ENCODE measurements at regions not wholly inside any gene's neighbourhood (a gene's known extent, or its start where the extent isn't known, plus 50 kb on each side); places are given as distances from the start of the nearest gene placed in this dataset.

GRCh38 chr2:64380853-64381527, 73.0 kb upstream of the LGALSL start:
- DNase-seq = no peak

- DNase-seq = no peak
These were observed 70.9 kb upstream of the LGALSL start for GRCh38 chr2:64383016-64383591.

GRCh38 chr2:64383881-64384280, 70.1 kb upstream of the LGALSL start:
- DNase-seq = no peak

DNA sequence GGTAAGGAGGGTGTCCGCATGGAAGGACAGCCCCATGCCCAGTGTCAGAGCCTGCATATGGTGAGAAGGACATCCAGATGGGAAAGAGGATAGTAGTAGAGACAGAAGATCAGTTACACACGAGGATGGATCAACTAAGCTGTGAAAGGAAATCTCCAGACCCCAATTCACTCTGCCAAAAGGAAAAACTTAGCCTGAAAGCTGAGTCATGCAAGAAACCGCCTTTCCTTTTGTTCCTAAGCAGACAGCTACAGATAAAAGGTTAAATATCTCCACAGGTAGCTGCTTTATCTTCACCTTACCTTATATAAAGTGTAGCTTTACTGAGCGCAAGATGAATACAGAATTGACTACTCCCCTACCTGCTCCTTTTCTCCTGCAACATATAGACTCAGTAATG, 67.3 kb upstream of the LGALSL start:
- DNase-seq = no peak

DNA sequence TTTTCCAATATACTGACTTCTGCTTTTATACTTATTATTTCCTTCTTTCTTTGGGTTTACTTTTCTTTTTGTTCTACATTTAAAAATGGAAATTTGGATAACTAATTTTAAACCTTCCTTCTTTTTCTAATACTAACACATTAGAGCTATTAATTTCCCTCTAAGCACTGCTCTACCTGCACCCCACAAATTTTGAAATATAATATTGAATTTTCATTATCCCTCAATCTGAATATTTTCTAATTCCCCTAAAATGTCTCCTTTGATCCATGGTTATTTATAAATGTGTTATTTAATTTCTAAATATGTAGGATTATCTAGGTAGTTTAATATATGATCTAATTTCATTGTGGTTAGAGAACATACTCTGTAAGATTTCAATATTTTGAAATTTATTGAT, 63.4 kb upstream of the LGALSL start:
- DNase-seq = no peak

- no peak for DNase-seq
These were observed 62.5 kb upstream of the LGALSL start for GRCh38 chr2:64391424-64391823.

DNA sequence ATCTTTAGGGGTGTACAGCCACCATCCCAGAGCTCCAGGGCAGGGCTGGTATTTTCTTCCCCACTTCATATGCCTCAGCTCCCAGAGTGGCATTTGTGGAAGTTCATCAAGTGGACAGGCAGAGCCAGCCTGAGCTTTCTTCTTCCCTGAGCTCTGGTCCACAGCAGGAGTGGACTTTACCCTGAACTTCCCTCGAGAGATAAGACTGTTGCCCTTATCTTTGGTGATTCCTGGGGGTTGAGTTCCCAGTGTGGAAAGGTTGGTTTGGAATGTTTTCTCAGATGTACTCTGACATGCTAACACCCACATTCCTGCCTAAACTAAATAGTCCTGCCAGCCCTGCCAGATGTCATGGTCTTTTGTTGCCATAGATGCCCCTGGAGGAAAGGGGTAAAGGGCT, 62.0 kb upstream of the LGALSL start:
- no peak for DNase-seq

DNA sequence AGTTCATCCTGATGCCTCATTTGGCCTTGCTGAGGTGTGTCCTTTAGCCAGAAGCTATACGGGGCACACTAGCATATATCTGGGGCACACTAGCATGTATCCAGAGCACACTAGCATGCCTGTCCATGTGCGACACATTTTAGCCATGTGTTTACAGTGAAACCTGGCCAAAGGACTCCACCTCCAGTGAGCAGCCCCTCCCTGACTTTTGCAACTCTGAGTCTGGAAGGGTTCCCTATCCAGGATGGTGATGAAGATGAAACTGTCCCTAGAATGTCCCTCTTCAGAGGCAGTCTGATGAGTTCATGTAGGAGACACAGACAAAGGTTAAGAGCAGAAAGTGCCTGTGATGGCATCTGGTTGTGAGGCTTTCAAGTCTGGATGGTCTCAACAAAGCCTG, 61.4 kb upstream of the LGALSL start:
- no peak for DNase-seq

DNA sequence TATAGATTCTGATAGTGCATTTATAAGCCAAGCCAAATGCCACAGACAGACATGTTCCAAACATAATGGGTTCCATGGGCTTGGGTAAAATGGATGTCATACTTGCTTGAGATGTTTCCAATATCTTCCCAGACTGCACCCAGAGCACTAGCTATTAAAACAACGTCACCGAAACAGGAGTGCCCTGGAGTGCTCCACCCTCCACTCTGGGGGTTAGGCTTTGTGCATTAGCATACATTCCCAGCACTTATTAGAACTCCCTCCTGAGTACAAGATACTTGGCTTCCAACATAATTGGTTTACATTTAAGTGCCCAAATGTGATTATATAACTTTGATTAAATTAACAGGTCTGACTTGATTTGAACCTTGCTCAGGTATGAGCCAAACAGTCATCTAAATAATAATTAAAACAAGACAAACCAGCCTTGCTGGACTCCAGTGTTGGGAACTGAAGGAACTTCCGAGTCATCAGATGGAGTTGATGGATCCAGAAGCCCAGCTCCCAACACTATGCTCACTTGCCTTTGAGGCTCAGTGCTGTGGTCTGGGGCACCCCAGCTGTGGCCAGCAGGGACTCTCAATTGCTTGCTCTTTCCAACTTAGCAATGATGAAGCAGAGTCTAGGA, 60.5 kb upstream of the LGALSL start:
- no peak for DNase-seq

DNA sequence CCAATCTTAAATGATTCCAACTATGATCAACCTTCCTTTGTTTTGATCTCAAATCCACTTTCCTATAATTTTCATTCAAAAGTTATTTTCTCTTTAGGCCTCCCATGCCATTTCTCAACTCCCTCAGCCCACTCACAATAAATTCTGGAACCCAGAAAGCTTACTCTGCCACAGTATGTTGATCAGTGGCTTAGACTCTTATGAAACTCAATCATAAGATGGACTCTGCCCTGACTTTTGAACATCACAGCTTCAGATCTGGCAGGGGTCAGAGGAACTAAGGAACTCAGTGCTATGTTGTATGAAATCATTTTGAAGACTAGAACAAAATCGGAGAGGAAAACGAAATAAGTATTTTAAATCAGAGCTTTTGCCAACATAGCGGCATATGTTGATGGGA, 59.8 kb upstream of the LGALSL start:
- DNase-seq = no peak

DNA sequence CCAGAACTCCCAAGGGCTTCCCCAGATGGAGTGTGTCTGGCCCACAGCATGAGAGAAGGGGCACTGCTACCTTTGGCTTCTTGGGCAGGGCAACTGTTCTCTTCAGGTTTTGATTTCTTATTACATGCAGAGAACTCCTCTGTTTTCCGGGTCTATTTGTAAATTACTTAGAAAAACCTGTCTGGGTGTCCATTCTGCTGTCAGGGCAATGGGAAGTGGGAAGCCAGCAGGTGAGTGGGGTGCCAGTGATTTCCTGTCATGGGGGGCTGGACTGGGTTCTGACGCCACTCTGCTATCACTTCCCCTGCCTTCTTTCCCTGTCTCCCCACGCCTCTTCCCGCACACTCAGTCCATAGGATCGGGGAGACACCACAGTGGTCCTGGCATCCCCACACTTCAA, 58.0 kb upstream of the LGALSL start:
- DNase-seq = no peak

- DNase-seq = no peak
These were observed 57.4 kb upstream of the LGALSL start for GRCh38 chr2:64396551-64396950.

GRCh38 chr2:64398516-64399129, 55.3 kb upstream of the LGALSL start:
- DNase-seq = no peak

GRCh38 chr2:64399521-64399920, 54.4 kb upstream of the LGALSL start:
- no peak for DNase-seq

DNA sequence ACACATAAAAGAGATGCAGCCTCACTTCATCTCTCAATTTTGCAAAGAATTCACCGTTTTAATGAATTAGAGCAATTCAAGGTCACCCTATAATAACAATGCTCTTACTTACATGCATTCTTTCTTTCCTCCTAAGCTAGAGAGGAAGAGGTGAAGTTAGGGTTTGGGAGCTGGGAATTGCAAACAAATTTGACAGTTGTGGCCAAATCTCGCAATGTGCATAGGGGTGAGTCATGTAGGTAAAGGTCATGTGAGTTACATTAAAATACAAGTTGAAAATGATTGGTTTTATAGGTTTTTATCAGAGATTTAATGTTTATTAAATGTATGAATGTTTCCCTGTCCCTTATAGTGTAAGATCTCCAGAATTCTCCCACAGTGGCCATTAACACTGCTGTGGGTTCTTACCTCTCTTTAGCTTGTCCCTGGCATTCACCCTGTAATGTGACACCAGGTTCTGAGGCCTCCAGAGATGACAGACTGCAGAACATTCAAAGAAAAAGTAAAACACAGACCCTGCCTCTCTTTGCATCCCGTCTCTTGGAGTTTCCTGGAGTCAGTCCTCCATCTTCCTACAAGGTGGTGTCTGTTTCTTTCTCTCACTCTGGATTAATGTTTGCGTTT, 53.7 kb upstream of the LGALSL start:
- no peak for DNase-seq

DNA sequence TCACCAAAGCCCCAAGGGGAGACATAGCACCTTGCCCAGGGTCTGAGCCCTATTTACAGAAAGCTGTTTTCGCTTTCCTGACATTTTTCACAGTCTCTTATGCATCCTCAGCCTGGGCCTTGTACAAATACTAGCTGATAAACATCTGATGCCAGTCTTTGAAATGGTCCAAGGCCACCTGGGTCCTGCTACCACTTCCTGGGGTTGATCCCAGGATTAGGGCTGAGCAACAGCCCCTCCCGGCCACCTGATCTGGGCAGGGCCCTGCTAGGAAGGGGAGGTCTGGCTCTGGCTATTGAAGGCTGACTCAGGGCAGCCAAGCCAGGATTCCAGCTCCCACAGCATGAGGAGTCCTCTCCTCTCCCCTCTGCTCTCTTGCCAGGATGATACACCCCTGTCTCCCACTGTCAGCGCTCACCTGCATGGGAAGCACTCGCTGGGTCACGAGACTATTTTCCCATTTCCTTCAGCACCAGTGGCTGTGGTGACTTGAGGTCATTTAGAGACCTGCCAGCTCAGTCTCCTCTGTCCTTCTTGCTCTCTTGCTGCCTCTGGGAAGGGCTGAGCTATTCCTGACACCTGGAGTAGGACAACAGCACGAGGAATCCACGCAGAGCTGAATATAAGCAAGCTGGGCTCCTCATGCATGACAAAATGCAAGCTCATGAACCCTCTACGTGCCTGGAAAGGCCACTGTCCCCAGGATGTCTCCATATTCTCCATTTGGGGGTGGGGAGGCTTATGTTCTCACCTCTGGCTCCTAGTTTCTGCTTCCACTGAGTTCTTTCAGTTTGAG, 53.0 kb upstream of the LGALSL start:
- DNase-seq = no peak

GRCh38 chr2:64401529-64401880, 52.5 kb upstream of the LGALSL start:
- DNase-seq = no peak

DNA sequence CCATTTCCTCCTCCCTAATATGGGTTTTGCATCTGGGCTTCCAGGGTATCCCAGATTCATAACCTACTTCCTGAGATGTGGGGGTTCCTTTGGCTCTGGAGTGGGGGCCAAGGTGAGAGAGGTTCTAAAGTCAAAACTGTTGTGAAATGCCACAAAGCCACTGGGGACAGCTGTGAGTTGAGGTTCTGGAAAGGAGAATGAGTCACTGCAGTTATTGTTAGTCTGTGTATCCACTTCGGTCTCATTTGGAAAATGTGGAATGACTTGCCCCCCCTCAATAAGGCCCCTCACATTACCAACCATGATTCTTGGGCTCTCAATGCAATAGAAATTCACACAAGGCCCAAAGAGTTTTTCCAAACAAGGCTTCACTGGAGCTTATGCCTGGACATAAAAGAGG, 51.1 kb upstream of the LGALSL start:
- DNase-seq = no peak

DNA sequence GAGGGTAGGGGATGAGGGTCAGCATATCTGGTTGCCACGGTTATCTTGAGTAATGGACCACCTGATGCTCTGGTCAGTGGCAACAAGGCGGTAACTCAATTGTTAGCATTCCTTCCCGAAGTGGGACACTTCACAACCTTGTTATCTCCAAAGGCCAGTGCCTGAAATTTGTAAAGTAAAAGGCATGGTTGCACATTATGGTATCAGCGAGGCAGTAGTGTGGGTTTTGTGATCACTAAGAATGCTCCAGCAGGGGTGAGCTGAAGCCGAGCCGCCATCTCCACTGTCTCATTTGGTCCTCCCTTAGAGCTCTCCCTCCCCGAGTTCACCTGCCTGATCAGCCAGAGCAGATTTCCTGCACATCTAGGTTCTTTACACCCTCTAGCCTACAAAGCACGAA, 50.5 kb upstream of the LGALSL start:
- no peak for DNase-seq

GRCh38 chr2:64404002-64404731, 49.8 kb upstream of the LGALSL start:
- no peak for DNase-seq
